Mucosa of stomach (tissue), 1 donor: ENCODE measurements at regions not wholly inside any gene's neighbourhood (a gene's known extent, or its start where the extent isn't known, plus 50 kb on each side); places are given as distances from the start of the nearest gene placed in this dataset.
"Not testable (repeated sequence)": the region's sequence is repeated elsewhere in the genome, so short reads cannot be mapped to it uniquely, and the experiment has no call there.

Experiments used
- H3K27me3 ChIP-seq: one replicate; pipeline ENCODE4 v1.7.0; 2013; ENCODE audit warnings: mild to moderate bottlenecking, low read length; ENCODE audit not compliant: control insufficient read depth, insufficient read depth
- H3K36me3 ChIP-seq: one replicate; pipeline ENCODE4 v1.7.0; 2013; ENCODE audit warnings: low read length; ENCODE audit not compliant: control insufficient read depth, insufficient read depth
- H3K4me1 ChIP-seq: one replicate; pipeline ENCODE4 v1.7.0; 2013; ENCODE audit warnings: mild to moderate bottlenecking, low read length; ENCODE audit not compliant: control insufficient read depth, insufficient read depth
- H3K4me3 ChIP-seq: one replicate; pipeline ENCODE4 v1.7.0; 2013; ENCODE audit warnings: low read length
- H3K9ac ChIP-seq: one replicate; pipeline ENCODE4 v1.7.0; 2013; ENCODE audit warnings: mild to moderate bottlenecking, low read length, moderate library complexity
- H3K9me3 ChIP-seq: one replicate; pipeline ENCODE4 v1.7.0; 2013; ENCODE audit warnings: mild to moderate bottlenecking, low read length, moderate library complexity; ENCODE audit not compliant: control insufficient read depth
- donor health status: Pancreatic carcinoma.

- H3K4me3 ChIP-seq, H3K4me1 ChIP-seq, H3K36me3 ChIP-seq, H3K9me3 ChIP-seq, H3K9ac ChIP-seq, H3K27me3 ChIP-seq: not testable (repeated sequence)
Measured at GRCh38 chr15:45817578-45817977, 182.7 kb downstream of the SQOR start.

DNA sequence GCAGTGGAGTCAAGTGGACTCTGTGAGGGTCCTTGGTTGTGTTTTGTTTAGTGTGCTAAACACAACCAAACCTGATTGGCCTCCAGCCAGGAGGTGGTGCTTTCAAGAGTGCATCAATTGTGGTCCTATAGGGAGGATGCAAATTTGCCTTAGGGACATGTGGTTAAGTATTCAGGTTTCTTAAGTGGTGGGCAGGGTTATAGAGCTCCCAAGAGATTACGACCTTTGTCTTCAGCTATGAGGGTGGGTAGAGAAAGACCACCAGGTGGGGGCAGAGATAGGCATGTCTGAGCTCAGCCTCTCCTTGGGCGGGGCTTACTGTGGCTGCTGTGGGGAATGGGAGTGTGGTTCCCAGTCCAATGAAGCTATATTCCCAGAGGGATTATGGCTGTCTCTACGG is 186.6 kb downstream of the SQOR start:
- no peaks in the 10 kb centered on the region for H3K9me3 ChIP-seq
- H3K9ac ChIP-seq = no peak overlapping the region
- H3K36me3 ChIP-seq = no peaks in the 10 kb centered on the region
- H3K4me3 ChIP-seq = no peak overlapping the region
- no peaks in the 10 kb centered on the region for H3K27me3 ChIP-seq
- no peaks in the 10 kb centered on the region for H3K4me1 ChIP-seq

- not testable (repeated sequence) for H3K9me3 ChIP-seq, H3K4me3 ChIP-seq, H3K27me3 ChIP-seq, H3K4me1 ChIP-seq, H3K9ac ChIP-seq, H3K36me3 ChIP-seq
Measured at GRCh38 chr15:45822968-45823367, 188.1 kb downstream of the SQOR start.

DNA sequence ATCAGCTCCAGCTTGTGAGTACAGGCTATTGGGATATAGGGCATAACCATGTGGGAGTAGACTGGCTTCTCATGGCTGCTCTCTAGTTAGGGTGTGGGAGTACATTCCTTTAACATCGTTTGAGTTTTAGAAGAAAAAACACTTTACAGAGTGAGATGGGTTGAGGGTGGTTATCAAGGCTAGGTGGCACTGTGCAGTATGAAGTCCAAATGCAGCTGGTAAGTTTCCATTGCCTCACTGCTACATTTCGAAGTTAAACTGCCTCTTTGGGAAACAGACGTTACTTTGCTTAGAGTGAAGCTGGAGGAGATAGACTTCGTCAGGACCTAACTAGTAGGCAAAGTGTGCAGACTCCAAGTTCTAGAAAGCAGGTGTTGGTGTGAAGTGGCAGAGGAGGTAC is 192.4 kb downstream of the SQOR start:
- no peak overlapping the region for H3K9ac ChIP-seq
- no peaks in the 10 kb centered on the region for H3K36me3 ChIP-seq
- H3K4me1 ChIP-seq = no peaks in the 10 kb centered on the region
- no peak overlapping the region for H3K4me3 ChIP-seq
- no peaks in the 10 kb centered on the region for H3K9me3 ChIP-seq
- H3K27me3 ChIP-seq = no peaks in the 10 kb centered on the region

GRCh38 chr15:45827766-45828165 is 192.9 kb downstream of the SQOR start:
- Histone ChIP-seq H3K27me3 (no peaks in the 10 kb centered on the region), H3K36me3 (no peaks in the 10 kb centered on the region), H3K4me3 (no peak overlapping the region), H3K4me1 (no peaks in the 10 kb centered on the region), H3K9ac (no peak overlapping the region), H3K9me3 (no peaks in the 10 kb centered on the region)

- no peak overlapping the region for H3K4me3 ChIP-seq
- no peaks in the 10 kb centered on the region for H3K27me3 ChIP-seq
- no peaks in the 10 kb centered on the region for H3K4me1 ChIP-seq
- no peaks in the 10 kb centered on the region for H3K36me3 ChIP-seq
- no peaks in the 10 kb centered on the region for H3K9me3 ChIP-seq
- no peak overlapping the region for H3K9ac ChIP-seq
Measured at GRCh38 chr15:45829336-45830153, 194.7 kb downstream of the SQOR start.

GRCh38 chr15:45831787-45832186 is 197.0 kb downstream of the SQOR start:
- Histone ChIP-seq H3K4me3 (no peak overlapping the region), H3K9ac (no peak overlapping the region), H3K36me3 (no peaks in the 10 kb centered on the region), H3K27me3 (no peaks in the 10 kb centered on the region), H3K9me3 (no peaks in the 10 kb centered on the region), H3K4me1 (no peaks in the 10 kb centered on the region)

- no peaks in the 10 kb centered on the region for H3K36me3 ChIP-seq
- H3K9ac ChIP-seq = no peak overlapping the region
- H3K4me1 ChIP-seq = no peaks in the 10 kb centered on the region
- H3K9me3 ChIP-seq = no peaks in the 10 kb centered on the region
- no peaks in the 10 kb centered on the region for H3K27me3 ChIP-seq
- no peak overlapping the region for H3K4me3 ChIP-seq
Measured at GRCh38 chr15:45834622-45835021, 199.8 kb downstream of the SQOR start.

- H3K9ac ChIP-seq = no peak overlapping the region
- H3K27me3 ChIP-seq = no peaks in the 10 kb centered on the region
- H3K36me3 ChIP-seq = no peaks in the 10 kb centered on the region
- no peak overlapping the region for H3K4me3 ChIP-seq
- H3K9me3 ChIP-seq = no peaks in the 10 kb centered on the region
- no peaks in the 10 kb centered on the region for H3K4me1 ChIP-seq
Measured at GRCh38 chr15:45842151-45842550, 207.3 kb downstream of the SQOR start.

GRCh38 chr15:45847645-45848044 is 212.8 kb downstream of the SQOR start:
- Histone ChIP-seq H3K4me1 (no peaks in the 10 kb centered on the region), H3K4me3 (no peak overlapping the region), H3K27me3 (no peaks in the 10 kb centered on the region), H3K9ac (no peak overlapping the region), H3K36me3 (no peaks in the 10 kb centered on the region), H3K9me3 (no peaks in the 10 kb centered on the region)

DNA sequence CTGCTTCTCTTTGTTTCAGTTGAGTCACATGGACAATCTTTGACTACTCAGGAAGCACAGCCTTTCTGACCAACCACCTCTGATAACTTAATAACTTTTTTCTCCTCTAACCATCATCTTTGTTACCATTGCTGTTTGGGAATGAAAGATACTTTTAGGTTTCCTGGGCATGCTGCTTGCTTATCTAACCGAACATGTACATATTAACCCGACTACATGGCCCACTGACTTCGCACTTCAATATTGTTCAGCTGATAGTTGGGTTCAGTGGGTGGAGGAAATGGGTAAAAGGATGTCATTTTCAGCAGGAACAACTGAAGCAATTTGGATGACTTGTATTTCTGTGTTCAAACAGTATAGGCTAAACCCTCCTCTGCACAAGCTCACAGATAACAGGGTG is 214.3 kb downstream of the SQOR start:
- Histone ChIP-seq H3K27me3 (no peaks in the 10 kb centered on the region), H3K4me1 (no peaks in the 10 kb centered on the region)

GRCh38 chr15:45854455-45855202 is 219.8 kb downstream of the SQOR start:
- H3K4me3 ChIP-seq = no peak overlapping the region
- H3K4me1 ChIP-seq = peaks cover 5% of the 10 kb centered on the region
- no peaks in the 10 kb centered on the region for H3K27me3 ChIP-seq
- H3K9me3 ChIP-seq = no peaks in the 10 kb centered on the region
- H3K9ac ChIP-seq = no peak overlapping the region
- H3K36me3 ChIP-seq = no peaks in the 10 kb centered on the region

More for the DNA sequence above, 214.3 kb downstream of the SQOR start:
- H3K9ac ChIP-seq = no peak overlapping the region
- no peaks in the 10 kb centered on the region for H3K9me3 ChIP-seq
- no peak overlapping the region for H3K4me3 ChIP-seq
- no peaks in the 10 kb centered on the region for H3K36me3 ChIP-seq
